A549 (cell line): ENCODE measurements at regions not wholly inside any gene's neighbourhood (a gene's known extent, or its start where the extent isn't known, plus 50 kb on each side); places are given as distances from the start of the nearest gene placed in this dataset.

Experiments used
- EHMT2 ChIP-seq: fragments of 200-600 bp; sonication (generic); IDR thresholded peaks from 2 replicates; pipeline ENCODE4 v1.6.1; 2016; ENCODE audit warnings: antibody characterized with exemption, low read depth, mild to moderate bottlenecking, moderate library complexity
- EP300 ChIP-seq, 2 experiments: fragments of >200 bp; sonication (Bioruptor Twin); formaldehyde crosslinking; IDR thresholded peaks; 2 replicates in 1 of 2; 3 replicates in 1 of 2; pipeline ENCODE4 v1.6.1; 2016 to 2017
- KDM1A ChIP-seq: fragments of 200-600 bp; sonication (generic); IDR thresholded peaks from 2 replicates; pipeline ENCODE4 v1.6.1; 2016; ENCODE audit warnings: low read depth, mild to moderate bottlenecking
- NR3C1 ChIP-seq: fragments of >200 bp; sonication (Bioruptor Twin); formaldehyde crosslinking; IDR thresholded peaks from 3 replicates; pipeline ENCODE4 v1.6.1; 2017
- POLR2A ChIP-seq: IDR thresholded peaks from 2 replicates; pipeline ENCODE4 v1.6.1; 2012; ENCODE audit warnings: mild to moderate bottlenecking, low read length
- RAD21 ChIP-seq, 2 experiments: fragments of >200 bp in 1 of 2; sonication (Bioruptor Twin) in 1 of 2; formaldehyde crosslinking in 1 of 2; IDR thresholded peaks in 1 of 2; conservative IDR thresholded peaks in 1 of 2; 2 replicates in 1 of 2; 3 replicates in 1 of 2; pipeline ENCODE4 v1.6.1; 2012 to 2018; ENCODE audit warnings: inconsistent platforms in 1 of 2
- RARB ChIP-seq: fragments of 250-450 bp; sonication (Bioruptor Pico); IDR thresholded peaks from 2 replicates; pipeline ENCODE4 v1.8.0; 2021; ENCODE audit warnings: mild to moderate bottlenecking, moderate library complexity
- TFCP2L1 ChIP-seq: fragments of 250-450 bp; sonication (Bioruptor Pico); IDR thresholded peaks from 2 replicates; pipeline ENCODE4 v1.5.0; 2021; ENCODE audit warnings: mild to moderate bottlenecking
- TP53 ChIP-seq: fragments of 250-450 bp; sonication (Bioruptor Pico); IDR thresholded peaks from 2 replicates; pipeline ENCODE4 v1.5.0; 2021; ENCODE audit warnings: mild to moderate bottlenecking, moderate library complexity
- ZC3H11A ChIP-seq: fragments of 450-650 bp; IDR thresholded peaks from 2 replicates; pipeline ENCODE4 v1.6.1; 2014; ENCODE audit warnings: antibody characterized with exemption, mild to moderate bottlenecking
- TF ChIP-seq, protein P1 (sequence below): fragments of >200 bp; sonication (Bioruptor Twin); formaldehyde crosslinking; IDR thresholded peaks from 3 replicates; pipeline ENCODE4 v1.5.1; 2016
- TF ChIP-seq, protein P2 (sequence below): fragments of 200-600 bp; sonication (generic); IDR thresholded peaks from 2 replicates; pipeline ENCODE4 v1.6.1; 2016; ENCODE audit warnings: antibody characterized with exemption, mild to moderate bottlenecking, moderate library complexity

GRCh38 chr7:66518151-66518691 lies 110.5 kb upstream of the KCTD7 start:
- TF ChIP-seq, protein P1, sequence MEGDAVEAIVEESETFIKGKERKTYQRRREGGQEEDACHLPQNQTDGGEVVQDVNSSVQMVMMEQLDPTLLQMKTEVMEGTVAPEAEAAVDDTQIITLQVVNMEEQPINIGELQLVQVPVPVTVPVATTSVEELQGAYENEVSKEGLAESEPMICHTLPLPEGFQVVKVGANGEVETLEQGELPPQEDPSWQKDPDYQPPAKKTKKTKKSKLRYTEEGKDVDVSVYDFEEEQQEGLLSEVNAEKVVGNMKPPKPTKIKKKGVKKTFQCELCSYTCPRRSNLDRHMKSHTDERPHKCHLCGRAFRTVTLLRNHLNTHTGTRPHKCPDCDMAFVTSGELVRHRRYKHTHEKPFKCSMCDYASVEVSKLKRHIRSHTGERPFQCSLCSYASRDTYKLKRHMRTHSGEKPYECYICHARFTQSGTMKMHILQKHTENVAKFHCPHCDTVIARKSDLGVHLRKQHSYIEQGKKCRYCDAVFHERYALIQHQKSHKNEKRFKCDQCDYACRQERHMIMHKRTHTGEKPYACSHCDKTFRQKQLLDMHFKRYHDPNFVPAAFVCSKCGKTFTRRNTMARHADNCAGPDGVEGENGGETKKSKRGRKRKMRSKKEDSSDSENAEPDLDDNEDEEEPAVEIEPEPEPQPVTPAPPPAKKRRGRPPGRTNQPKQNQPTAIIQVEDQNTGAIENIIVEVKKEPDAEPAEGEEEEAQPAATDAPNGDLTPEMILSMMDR = no peak
- no peak for TF ChIP-seq POLR2A
- TF ChIP-seq RAD21 (conservative IDR thresholded peaks at IDR 0.05 in 1 of 2, IDR thresholded peaks at IDR 0.05 in 1 of 2) = no peak
- no peak for TF ChIP-seq EP300 (IDR thresholded peaks at IDR 0.05)
- TF ChIP-seq TFCP2L1 (CRISPR knock-in tag) = no peak
- TF ChIP-seq RARB (CRISPR knock-in tag) = no peak
- TF ChIP-seq, protein P2, sequence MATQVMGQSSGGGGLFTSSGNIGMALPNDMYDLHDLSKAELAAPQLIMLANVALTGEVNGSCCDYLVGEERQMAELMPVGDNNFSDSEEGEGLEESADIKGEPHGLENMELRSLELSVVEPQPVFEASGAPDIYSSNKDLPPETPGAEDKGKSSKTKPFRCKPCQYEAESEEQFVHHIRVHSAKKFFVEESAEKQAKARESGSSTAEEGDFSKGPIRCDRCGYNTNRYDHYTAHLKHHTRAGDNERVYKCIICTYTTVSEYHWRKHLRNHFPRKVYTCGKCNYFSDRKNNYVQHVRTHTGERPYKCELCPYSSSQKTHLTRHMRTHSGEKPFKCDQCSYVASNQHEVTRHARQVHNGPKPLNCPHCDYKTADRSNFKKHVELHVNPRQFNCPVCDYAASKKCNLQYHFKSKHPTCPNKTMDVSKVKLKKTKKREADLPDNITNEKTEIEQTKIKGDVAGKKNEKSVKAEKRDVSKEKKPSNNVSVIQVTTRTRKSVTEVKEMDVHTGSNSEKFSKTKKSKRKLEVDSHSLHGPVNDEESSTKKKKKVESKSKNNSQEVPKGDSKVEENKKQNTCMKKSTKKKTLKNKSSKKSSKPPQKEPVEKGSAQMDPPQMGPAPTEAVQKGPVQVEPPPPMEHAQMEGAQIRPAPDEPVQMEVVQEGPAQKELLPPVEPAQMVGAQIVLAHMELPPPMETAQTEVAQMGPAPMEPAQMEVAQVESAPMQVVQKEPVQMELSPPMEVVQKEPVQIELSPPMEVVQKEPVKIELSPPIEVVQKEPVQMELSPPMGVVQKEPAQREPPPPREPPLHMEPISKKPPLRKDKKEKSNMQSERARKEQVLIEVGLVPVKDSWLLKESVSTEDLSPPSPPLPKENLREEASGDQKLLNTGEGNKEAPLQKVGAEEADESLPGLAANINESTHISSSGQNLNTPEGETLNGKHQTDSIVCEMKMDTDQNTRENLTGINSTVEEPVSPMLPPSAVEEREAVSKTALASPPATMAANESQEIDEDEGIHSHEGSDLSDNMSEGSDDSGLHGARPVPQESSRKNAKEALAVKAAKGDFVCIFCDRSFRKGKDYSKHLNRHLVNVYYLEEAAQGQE = no peak
- no peak for TF ChIP-seq KDM1A
- TF ChIP-seq NR3C1 = no peak
- TF ChIP-seq ZC3H11A = no peak
- TF ChIP-seq EHMT2 = no peak
- no peak for TF ChIP-seq TP53
